GM12878 (cell line): ENCODE measurements at regions not wholly inside any gene's neighbourhood (a gene's known extent, or its start where the extent isn't known, plus 50 kb on each side); places are given as distances from the start of the nearest gene placed in this dataset.

ENCODE experiments used
- ATAC-seq: fragments of 200-7000 bp; cut with Tn5 transposase; 3 replicates; pipeline ENCODE4 v1.9.1; 2020; ENCODE audit warnings: mild to moderate bottlenecking, moderate library complexity
- BruUV-seq: library from RNA; stranded (reverse); fragments of 400-500 nt; replicated peaks from 2 replicates; lab custom pipeline; 2021; lab: Mats Ljungman, UMichigan
- CTCF ChIA-PET: fragments of 300-600 bp; sonication (Branson Sonifier 250); formaldehyde crosslinking; extraction: SDS; loops from one replicate; lab custom pipeline; 2021; ENCODE audit warnings: inconsistent platforms; lab: Yijun Ruan, JAX
- POLR2A ChIA-PET: fragments of 350-600 bp; formaldehyde crosslinking; extraction: SDS; loops from one replicate; lab custom pipeline; 2021; ENCODE audit warnings: inconsistent platforms; lab: Charles Lee
- RAD21 ChIA-PET: fragments of 300-600 bp; sonication (Branson Sonifier 250); formaldehyde crosslinking; loops from one replicate; lab custom pipeline; 2023; ENCODE audit warnings: antibody characterized with exemption; ENCODE audit not compliant: unreplicated experiment; lab: Charles Lee
- SMC1A ChIA-PET: fragments of 300-600 bp; sonication (Branson Sonifier 250); formaldehyde crosslinking; loops from one replicate; lab custom pipeline; 2023; ENCODE audit not compliant: unreplicated experiment, uncharacterized antibody; lab: Charles Lee
- DNase-seq: peaks from one replicate; pipeline ENCODE4 v3.0.0-alpha.2; 2011; ENCODE audit warnings: low read depth, low spot score
- FAIRE-seq: peaks from 3 replicates; lab custom pipeline; 2011; peaks lifted over from hg19 to GRCh38; lab: Jason Lieb, UNC
- H2AFZ ChIP-seq: 2 replicates; pipeline ENCODE4 v1.6.0; 2011; ENCODE audit warnings: low read depth, low read length, control low read depth; ENCODE audit not compliant: control insufficient read depth
- H3K27ac ChIP-seq: 2 replicates; pipeline ENCODE4 v1.5.1; 2011; ENCODE audit warnings: control low read depth; ENCODE audit not compliant: control insufficient read depth, insufficient read depth
- H3K27me3 ChIP-seq, 2 experiments: replicated peaks in 1 of 2; 2 replicates each; pipeline versions ENCODE4 v1.6.0 to v1.6.1; 2011; ENCODE audit warnings: low read length in 1 of 2; ENCODE audit not compliant: control insufficient read depth in 2 of 2, insufficient read depth in 2 of 2
- H3K36me3 ChIP-seq, 2 experiments: 2 replicates each; pipeline ENCODE4 v1.5.1; 2011; ENCODE audit warnings: low read length in 1 of 2; ENCODE audit not compliant: control insufficient read depth in 2 of 2, insufficient read depth in 2 of 2
- H3K4me1 ChIP-seq: 2 replicates; pipeline ENCODE4 v1.6.1; 2011; ENCODE audit warnings: mild to moderate bottlenecking, low read length, moderate library complexity, mixed read lengths; ENCODE audit not compliant: control insufficient read depth, insufficient read depth
- H3K4me2 ChIP-seq: 2 replicates; pipeline ENCODE4 v1.6.0; 2011; ENCODE audit warnings: control low read depth; ENCODE audit not compliant: control insufficient read depth, insufficient read depth
- H3K4me3 ChIP-seq: fragments of 200-600 bp; sonication (generic); 2 replicates; pipeline ENCODE4 v1.5.1; 2016
- H3K79me2 ChIP-seq: 2 replicates; pipeline ENCODE4 v1.6.0; 2011; ENCODE audit warnings: low read length; ENCODE audit not compliant: control insufficient read depth, insufficient read depth
- H3K9ac ChIP-seq: 2 replicates; pipeline ENCODE4 v1.8.0; 2011; ENCODE audit warnings: low read length, control low read depth, mixed read lengths; ENCODE audit not compliant: control insufficient read depth, insufficient read depth
- H3K9me3 ChIP-seq: replicated peaks from 3 replicates; pipeline ENCODE4 v1.5.1; 2011; ENCODE audit warnings: mild to moderate bottlenecking, low read length; ENCODE audit not compliant: control insufficient read depth, insufficient read depth
- H4K20me1 ChIP-seq: 2 replicates; pipeline ENCODE4 v1.6.0; 2011; ENCODE audit not compliant: control insufficient read depth, insufficient read depth
- BCLAF1 ChIP-seq: fragments of 450-650 bp; IDR thresholded peaks from 2 replicates; pipeline ENCODE4 v1.6.1; 2017; ENCODE audit warnings: antibody characterized with exemption, mild to moderate bottlenecking, moderate library complexity
- EZH2 ChIP-seq: IDR thresholded peaks from 2 replicates; pipeline ENCODE4 v1.6.1; 2012; ENCODE audit warnings: low read depth, mild to moderate bottlenecking, control low read depth, inconsistent platforms, low read length, borderline replicate concordance; ENCODE audit not compliant: control insufficient read depth
- HDGF ChIP-seq: fragments of 450-650 bp; IDR thresholded peaks from 2 replicates; pipeline ENCODE4 v1.6.1; 2016; ENCODE audit warnings: antibody characterized with exemption
- IRF5 ChIP-seq: fragments of 450-650 bp; IDR thresholded peaks from 2 replicates; pipeline ENCODE4 v1.6.1; 2017; ENCODE audit warnings: borderline replicate concordance
- MXI1 ChIP-seq: fragments of 150-350 bp; IDR thresholded peaks from 2 replicates; pipeline ENCODE4 v1.6.1; 2011; ENCODE audit warnings: low read depth, mild to moderate bottlenecking, inconsistent platforms, low read length, improper control_type of control experiment
- RCOR1 ChIP-seq: conservative IDR thresholded peaks from 2 replicates; pipeline ENCODE4 v1.6.1; 2012; ENCODE audit warnings: low read depth, low read length, improper control_type of control experiment
- SMARCA5 ChIP-seq: fragments of 450-650 bp; IDR thresholded peaks from 2 replicates; pipeline ENCODE4 v1.6.1; 2017; ENCODE audit warnings: mild to moderate bottlenecking
- SMC3 ChIP-seq: IDR thresholded peaks from 2 replicates; pipeline ENCODE4 v1.6.1; 2011; ENCODE audit warnings: low read length, improper control_type of control experiment, borderline replicate concordance
- ZNF622 ChIP-seq: fragments of 450-650 bp; IDR thresholded peaks from 2 replicates; pipeline ENCODE4 v1.6.1; 2017; ENCODE audit warnings: mild to moderate bottlenecking, inconsistent platforms
- WGBS: methylation state at CpG from one replicate; pipeline ENCODE4 v1.1.6; 2016; ENCODE audit warnings: low lambda C conversion rate; ENCODE audit not compliant: insufficient replicate concordance, insufficient coverage; ENCODE audit errors: missing lambda C conversion rate; 5-methylcytosine and 5-hydroxymethylcytosine counted together
- in situ Hi-C: fragments of 300-500 bp; cut with MboI; formaldehyde crosslinking; loops from 9 replicates; pipeline ENCODE4 v1.14.3; 2018; ENCODE audit warnings: mixed read lengths
- intact Hi-C: fragments of 100-400 bp; cut with micrococcal nuclease; formaldehyde crosslinking; loops from one replicate; pipeline ENCODE4 v1.14.2; 2022; ENCODE audit not compliant: unreplicated experiment
- TF ChIP-seq, protein P1 (sequence below): fragments of 450-650 bp; conservative IDR thresholded peaks from 2 replicates; pipeline ENCODE4 v1.6.1; 2017; ENCODE audit warnings: mild to moderate bottlenecking, moderate library complexity

DNA sequence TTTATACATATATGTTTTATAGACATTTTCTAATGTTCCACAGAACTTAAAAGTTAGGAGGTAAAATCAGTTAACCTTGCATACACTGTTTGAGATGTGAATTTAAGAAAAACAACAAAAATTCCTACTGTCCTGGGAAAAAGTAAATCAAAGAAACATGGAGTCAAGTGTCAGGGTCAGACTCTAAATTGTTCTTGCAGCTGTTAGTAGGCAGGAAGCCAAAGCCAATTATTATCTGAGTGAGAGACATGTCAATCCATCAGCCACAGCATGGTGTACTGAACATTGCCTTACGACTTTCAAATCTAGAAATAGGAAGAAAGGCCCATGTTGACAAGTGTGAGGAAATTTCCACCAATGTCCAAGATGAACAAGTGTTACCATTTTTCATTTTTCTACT is 461.2 kb upstream of the MBL2 start:
- H4K20me1 ChIP-seq: no peaks in the 10 kb centered on the region
- no peak overlapping the region for H3K9ac ChIP-seq
- BruUV-seq: no TSS peak
- ChIA-PET CTCF (interaction anchor here (1.5 kb wide), 1 partner anchor 282 kb away, joined by 5 read pairs; no protein-coding TSS in a partner anchor), RAD21 (no interaction called here), SMC1A (interaction anchor here (2.5 kb wide), 1 partner anchor 12 kb away, joined by 10 read pairs; no protein-coding TSS in a partner anchor), POLR2A (no interaction called here)
- H3K4me2 ChIP-seq: no peak overlapping the region
- no peak for DNase-seq
- no peak overlapping the region for H3K4me3 ChIP-seq
- intact Hi-C loops (no loop called here), in situ Hi-C loops (no loop called here)
- 31% methylated on average over 1 of the region's 1 CpG for WGBS
- no peaks in the 10 kb centered on the region for H3K4me1 ChIP-seq
- no peak for FAIRE-seq
- H2AFZ ChIP-seq: no peak overlapping the region
- no peak for ATAC-seq
- no peak for TF ChIP-seq RCOR1
- TF ChIP-seq MXI1: no peak
- TF ChIP-seq SMARCA5: no peak
- TF ChIP-seq, protein P1, sequence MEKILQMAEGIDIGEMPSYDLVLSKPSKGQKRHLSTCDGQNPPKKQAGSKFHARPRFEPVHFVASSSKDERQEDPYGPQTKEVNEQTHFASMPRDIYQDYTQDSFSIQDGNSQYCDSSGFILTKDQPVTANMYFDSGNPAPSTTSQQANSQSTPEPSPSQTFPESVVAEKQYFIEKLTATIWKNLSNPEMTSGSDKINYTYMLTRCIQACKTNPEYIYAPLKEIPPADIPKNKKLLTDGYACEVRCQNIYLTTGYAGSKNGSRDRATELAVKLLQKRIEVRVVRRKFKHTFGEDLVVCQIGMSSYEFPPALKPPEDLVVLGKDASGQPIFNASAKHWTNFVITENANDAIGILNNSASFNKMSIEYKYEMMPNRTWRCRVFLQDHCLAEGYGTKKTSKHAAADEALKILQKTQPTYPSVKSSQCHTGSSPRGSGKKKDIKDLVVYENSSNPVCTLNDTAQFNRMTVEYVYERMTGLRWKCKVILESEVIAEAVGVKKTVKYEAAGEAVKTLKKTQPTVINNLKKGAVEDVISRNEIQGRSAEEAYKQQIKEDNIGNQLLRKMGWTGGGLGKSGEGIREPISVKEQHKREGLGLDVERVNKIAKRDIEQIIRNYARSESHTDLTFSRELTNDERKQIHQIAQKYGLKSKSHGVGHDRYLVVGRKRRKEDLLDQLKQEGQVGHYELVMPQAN: no peak
- TF ChIP-seq HDGF: no peak
- TF ChIP-seq BCLAF1: no peak
- TF ChIP-seq IRF5: no peak
- TF ChIP-seq EZH2: no peak
- no peak for TF ChIP-seq ZNF622
- no peak for TF ChIP-seq SMC3
- no peaks in the 10 kb centered on the region for H3K79me2 ChIP-seq
- H3K27ac ChIP-seq: no peak overlapping the region
- no peaks in the 10 kb centered on the region for H3K9me3 ChIP-seq
- no peaks in the 10 kb centered on the region for H3K36me3 ChIP-seq
- H3K27me3 ChIP-seq: no peaks in the 10 kb centered on the region
